SH-SY5Y (cell line): ENCODE measurements at regions not wholly inside any gene's neighbourhood (a gene's known extent, or its start where the extent isn't known, plus 50 kb on each side); places are given as distances from the start of the nearest gene placed in this dataset.

ENCODE experiments used
- GATA2 ChIP-seq: IDR thresholded peaks from 2 replicates; pipeline ENCODE4 v1.6.1; 2011; ENCODE audit warnings: mild to moderate bottlenecking, low read depth, low read length
- GATA3 ChIP-seq: IDR thresholded peaks from 2 replicates; pipeline ENCODE4 v1.6.1; 2011; ENCODE audit warnings: low read depth, mild to moderate bottlenecking, low read length, moderate library complexity

DNA sequence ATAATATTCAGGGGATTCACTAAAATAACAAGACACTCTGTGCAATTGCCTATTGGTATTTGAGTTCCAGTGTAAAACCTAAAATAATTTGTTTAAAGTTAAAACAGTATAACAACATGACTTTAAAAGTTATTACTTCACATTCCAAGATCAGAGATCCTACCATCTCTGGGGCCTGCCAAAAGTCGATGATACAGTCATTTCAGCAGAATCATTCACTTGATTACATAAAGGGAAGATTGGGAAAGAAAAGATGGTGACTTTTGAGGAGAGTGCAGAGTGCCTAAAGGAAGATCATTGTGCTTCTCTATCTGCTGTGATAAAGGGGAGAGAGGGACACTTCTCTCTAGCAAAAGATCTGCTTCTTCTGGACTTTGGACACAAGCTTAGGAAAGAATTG is 784.4 kb upstream of the ADGRL4 start:
- no peak for TF ChIP-seq GATA2
- TF ChIP-seq GATA3, result no peak
